ENCODE measurements at regions not wholly inside any gene's neighbourhood (a gene's known extent, or its start where the extent isn't known, plus 50 kb on each side); places are given as distances from the start of the nearest gene placed in this dataset.

- no peaks in the 10 kb centered on the region for H3K79me2 ChIP-seq (ENCODE audit: low read depth)
- peaks cover 36% of the 10 kb centered on the region for H3K27me3 ChIP-seq
- no peaks in the 10 kb centered on the region for H3K36me3 Mint-ChIP-seq
- H3K4me1 Mint-ChIP-seq: peaks cover 17% of the 10 kb centered on the region
- H3K4me2 ChIP-seq: no peak overlapping the region
- H4K20me1 ChIP-seq (ENCODE audit: low read depth): no peaks in the 10 kb centered on the region
- H3K36me3 ChIP-seq: no peaks in the 10 kb centered on the region
- H3K27me3 Mint-ChIP-seq (ENCODE audit: insufficient read depth, low read depth): no peaks in the 10 kb centered on the region
- no peak overlapping the region for H3K9ac ChIP-seq
- H3K4me1 ChIP-seq: peaks cover 9% of the 10 kb centered on the region
- DNase-seq (ENCODE audit: low spot score): no peak
- no peaks in the 10 kb centered on the region for H3K9me3 ChIP-seq (ENCODE audit: low read depth)
- peaks cover 7% of the 10 kb centered on the region for H3K9me3 Mint-ChIP-seq
- TF ChIP-seq CTCF (IDR thresholded peaks at IDR 0.05) (no peak), EZH2 (IDR thresholded peaks at IDR 0.05) (no peak), EZH2phosphoT487 (IDR thresholded peaks at IDR 0.05) (no peak)
- no peak overlapping the region for H3K4me3 Mint-ChIP-seq
- H3K4me3 ChIP-seq: no peak overlapping the region
- H3F3A ChIP-seq (ENCODE audit: low read depth): peaks cover 13% of the 10 kb centered on the region
- no peak overlapping the region for H3K27ac Mint-ChIP-seq
- no peak overlapping the region for H2AFZ ChIP-seq (replicated peaks)
- no peak overlapping the region for H3K27ac ChIP-seq
Measured at GRCh38 chr13:108500711-108501110, 128.7 kb upstream of the MYO16 start.

- Mint-ChIP-seq H3K4me1 (peaks cover 5% of the 10 kb centered on the region), H3K27ac (peak overlapping the region; percentile 3), H3K27me3 (ENCODE audit: insufficient read depth, low read depth) (no peaks in the 10 kb centered on the region), H3K36me3 (peaks cover 4% of the 10 kb centered on the region), H3K4me3 (no peak overlapping the region), H3K9me3 (peaks cover 26% of the 10 kb centered on the region)
- Histone ChIP-seq H3K79me2 (ENCODE audit: low read depth) (no peaks in the 10 kb centered on the region), H3K27ac (peak overlapping the region; percentile 69), H2AFZ (replicated peaks) (peak overlapping the region; percentile 100), H3K4me3 (no peak overlapping the region), H3K4me2 (peak overlapping the region; percentile 60), H3F3A (ENCODE audit: low read depth) (peaks cover 10% of the 10 kb centered on the region), H3K36me3 (no peaks in the 10 kb centered on the region), H3K9me3 (ENCODE audit: low read depth) (peaks cover 4% of the 10 kb centered on the region), H3K27me3 (no peaks in the 10 kb centered on the region), H3K4me1 (peaks cover 5% of the 10 kb centered on the region), H3K9ac (no peak overlapping the region), H4K20me1 (ENCODE audit: low read depth) (no peaks in the 10 kb centered on the region)
- TF ChIP-seq CTCF (IDR thresholded peaks at IDR 0.05) (peak; percentile 72), EZH2phosphoT487 (IDR thresholded peaks at IDR 0.05) (no peak), EZH2 (IDR thresholded peaks at IDR 0.05) (no peak)
- peak; percentile 77 for DNase-seq (ENCODE audit: low spot score)
Measured at GRCh38 chr13:108508263-108508662, 121.1 kb upstream of the MYO16 start.

GRCh38 chr13:108525827-108526226, 103.6 kb upstream of the MYO16 start:
- no peaks in the 10 kb centered on the region for H4K20me1 ChIP-seq (ENCODE audit: low read depth)
- H3K4me2 ChIP-seq: no peak overlapping the region
- H3K4me1 ChIP-seq: no peaks in the 10 kb centered on the region
- H3F3A ChIP-seq (ENCODE audit: low read depth): no peaks in the 10 kb centered on the region
- H3K36me3 ChIP-seq: no peaks in the 10 kb centered on the region
- no peak overlapping the region for H3K27ac ChIP-seq
- H3K4me1 Mint-ChIP-seq: peaks cover 8% of the 10 kb centered on the region
- no peaks in the 10 kb centered on the region for H3K79me2 ChIP-seq (ENCODE audit: low read depth)
- no peak for DNase-seq (ENCODE audit: low spot score)
- no peak overlapping the region for H2AFZ ChIP-seq (replicated peaks)
- peaks cover 2% of the 10 kb centered on the region for H3K9me3 Mint-ChIP-seq
- no peak overlapping the region for H3K4me3 Mint-ChIP-seq
- H3K4me3 ChIP-seq: no peak overlapping the region
- no peaks in the 10 kb centered on the region for H3K36me3 Mint-ChIP-seq
- no peak overlapping the region for H3K27ac Mint-ChIP-seq
- no peak overlapping the region for H3K9ac ChIP-seq
- TF ChIP-seq CTCF (IDR thresholded peaks at IDR 0.05): no peak
- H3K9me3 ChIP-seq (ENCODE audit: low read depth): no peaks in the 10 kb centered on the region
- no peaks in the 10 kb centered on the region for H3K27me3 ChIP-seq
- H3K27me3 Mint-ChIP-seq (ENCODE audit: insufficient read depth, low read depth): no peaks in the 10 kb centered on the region

GRCh38 chr13:108526286-108526685, 103.1 kb upstream of the MYO16 start:
- Histone ChIP-seq H3F3A (ENCODE audit: low read depth) (no peaks in the 10 kb centered on the region), H3K36me3 (no peaks in the 10 kb centered on the region), H3K4me1 (no peaks in the 10 kb centered on the region), H3K4me3 (no peak overlapping the region), H3K4me2 (no peak overlapping the region), H3K27ac (no peak overlapping the region), H3K9ac (no peak overlapping the region), H3K9me3 (ENCODE audit: low read depth) (no peaks in the 10 kb centered on the region), H3K27me3 (no peaks in the 10 kb centered on the region), H2AFZ (replicated peaks) (no peak overlapping the region), H4K20me1 (ENCODE audit: low read depth) (no peaks in the 10 kb centered on the region), H3K79me2 (ENCODE audit: low read depth) (no peaks in the 10 kb centered on the region)
- no peaks in the 10 kb centered on the region for H3K36me3 Mint-ChIP-seq
- no peak overlapping the region for H3K4me3 Mint-ChIP-seq
- DNase-seq (ENCODE audit: low spot score): no peak
- H3K27ac Mint-ChIP-seq: no peak overlapping the region
- no peak for TF ChIP-seq CTCF (IDR thresholded peaks at IDR 0.05)
- no peak for TF ChIP-seq EZH2phosphoT487 (IDR thresholded peaks at IDR 0.05)
- TF ChIP-seq EZH2 (IDR thresholded peaks at IDR 0.05): no peak
- H3K9me3 Mint-ChIP-seq: peaks cover 2% of the 10 kb centered on the region
- peaks cover 8% of the 10 kb centered on the region for H3K4me1 Mint-ChIP-seq
- no peaks in the 10 kb centered on the region for H3K27me3 Mint-ChIP-seq (ENCODE audit: insufficient read depth, low read depth)

All from neural progenitor cell (in vitro differentiated cells).